ENCODE measurements at regions not wholly inside any gene's neighbourhood (a gene's known extent, or its start where the extent isn't known, plus 50 kb on each side); places are given as distances from the start of the nearest gene placed in this dataset.

DNA sequence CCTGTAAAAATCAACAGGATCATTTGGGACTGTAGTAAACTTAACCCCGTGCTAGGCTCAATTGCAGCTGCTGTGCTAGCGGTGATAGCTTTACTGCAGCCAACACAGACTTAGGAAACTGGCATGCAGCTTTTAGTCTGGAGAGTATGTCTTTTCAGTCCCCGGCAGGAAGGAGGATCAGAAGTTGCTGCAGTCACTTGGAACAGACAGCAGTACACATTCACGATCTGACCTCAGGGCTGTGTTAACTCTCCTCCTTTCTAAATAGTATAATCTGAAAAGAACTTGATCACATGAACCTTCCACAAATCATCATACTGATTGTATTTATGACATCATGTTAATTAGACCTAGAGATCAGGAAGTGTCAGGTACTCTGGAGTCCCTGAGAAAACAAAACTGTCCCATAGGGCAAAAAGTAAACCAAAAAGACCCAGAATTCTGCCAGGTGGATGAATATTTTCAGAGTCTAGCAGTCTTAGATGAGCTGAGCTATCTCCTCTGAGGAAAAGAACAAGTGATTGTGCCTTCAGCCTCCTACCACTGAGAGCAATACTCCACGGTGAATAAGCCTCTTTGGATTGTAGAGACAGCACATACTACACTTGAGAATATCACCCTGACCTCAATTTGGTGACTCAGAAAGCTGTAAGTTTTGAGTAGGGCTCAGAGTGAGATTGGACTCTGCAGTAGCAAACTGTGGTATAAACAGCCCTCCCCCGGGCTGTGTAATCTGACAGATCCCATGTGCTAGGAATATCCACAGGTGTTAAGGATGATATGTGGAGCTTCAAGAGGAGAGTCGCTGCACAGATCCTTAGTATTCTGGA is 181.0 kb upstream of the GPR12 start:
- peak; percentile 87 for DNase-seq (ENCODE audit: low read depth)

DNA sequence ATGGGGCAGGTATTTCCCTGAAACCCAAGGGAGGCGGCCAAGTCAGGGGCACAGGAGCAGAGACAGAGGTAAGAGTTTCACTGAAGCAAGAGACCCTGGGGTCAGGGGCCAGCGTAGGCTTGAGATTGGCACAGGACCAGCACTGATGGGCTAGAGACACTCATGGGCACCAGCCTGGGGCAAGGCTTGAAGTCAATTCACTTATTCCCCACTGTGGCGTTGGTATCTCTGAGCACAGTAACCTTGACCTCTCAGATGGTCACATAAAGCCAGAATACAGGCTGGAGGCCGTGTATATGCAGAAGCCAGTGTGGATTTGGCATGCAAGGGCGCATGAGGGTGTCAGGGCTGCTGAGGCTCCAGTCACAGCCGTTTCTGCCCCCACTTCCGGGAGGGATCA is 173.5 kb upstream of the GPR12 start:
- no peak for DNase-seq (ENCODE audit: low read depth)

GRCh38 chr13:26932465-26932864 is 171.9 kb upstream of the GPR12 start:
- DNase-seq (ENCODE audit: low read depth), result no peak

DNA sequence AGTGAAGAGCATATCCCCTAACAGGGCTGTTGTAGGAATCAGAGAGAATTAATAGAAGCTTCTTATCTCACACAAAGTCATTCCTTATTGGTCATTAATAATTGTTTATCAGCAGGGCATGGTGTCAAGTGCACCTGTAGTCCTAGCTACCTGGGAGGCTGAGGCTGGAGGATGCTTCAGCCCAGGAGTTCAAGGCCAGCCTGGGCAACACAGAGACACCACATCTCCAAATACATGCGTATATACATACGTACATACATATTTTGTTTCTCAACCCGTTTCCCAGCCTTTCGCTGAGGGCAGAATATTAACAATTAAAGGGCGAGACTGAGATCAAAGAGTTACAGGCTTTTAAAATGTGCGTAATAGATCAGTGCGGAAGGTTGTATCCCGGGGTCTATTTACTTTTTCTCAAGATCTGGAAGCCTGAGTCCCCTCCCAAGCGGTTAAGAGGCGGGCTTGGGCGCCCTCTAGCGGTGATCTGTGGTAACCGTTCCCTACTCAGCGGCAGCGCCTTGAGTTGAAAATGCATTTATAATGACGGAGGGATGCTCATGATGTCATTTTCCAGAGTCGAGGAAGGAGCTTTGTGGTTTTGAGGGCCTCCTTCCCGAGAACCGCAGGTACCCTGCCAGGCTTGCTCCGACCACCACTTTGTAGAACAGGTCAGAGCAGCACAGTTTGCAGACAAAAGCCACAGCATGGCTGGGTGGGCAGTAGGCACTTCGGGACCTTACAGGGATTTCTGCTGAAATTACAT is 169.6 kb upstream of the GPR12 start:
- DNase-seq (ENCODE audit: low read depth), result peak; percentile 57

DNA sequence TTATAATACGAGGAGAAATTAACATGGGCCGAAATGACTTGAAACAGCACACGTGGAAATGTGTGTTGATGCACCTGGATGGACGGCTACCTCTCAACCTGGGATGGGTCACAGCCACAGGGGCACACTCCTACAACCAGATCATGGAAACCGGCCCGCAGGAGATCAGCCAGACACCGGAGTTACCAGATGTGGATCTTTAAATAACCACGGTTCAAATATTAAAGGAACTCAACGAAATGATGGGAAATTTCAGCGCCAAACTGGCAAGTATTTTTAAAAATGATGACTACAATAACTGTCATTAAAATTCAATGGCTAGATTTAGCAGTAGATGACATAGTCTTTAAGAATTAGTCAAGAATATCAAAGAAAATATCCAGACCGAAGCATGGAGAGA is 166.9 kb upstream of the GPR12 start:
- no peak for DNase-seq (ENCODE audit: low read depth)

DNA sequence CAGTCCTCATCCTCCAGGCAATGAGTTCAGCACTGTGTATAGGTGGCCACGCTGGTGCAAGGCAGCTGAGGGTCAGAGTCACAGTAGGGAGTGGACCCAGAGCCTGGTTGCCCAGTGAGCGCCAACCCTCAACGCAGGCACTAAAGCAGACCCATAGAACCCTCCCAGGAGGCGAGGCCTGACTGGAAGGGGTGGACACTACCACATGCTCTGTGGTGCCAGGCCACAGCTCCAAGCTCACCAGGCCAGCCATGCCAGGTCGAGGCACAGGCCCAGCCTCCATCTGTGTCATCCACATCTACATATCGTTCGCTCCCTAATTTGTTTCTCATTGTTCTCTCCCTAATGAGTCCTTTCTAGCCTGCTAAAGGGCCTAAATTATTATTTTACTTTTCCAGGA is 165.8 kb upstream of the GPR12 start:
- no peak for DNase-seq (ENCODE audit: low read depth)

GRCh38 chr13:26923824-26924605 is 163.4 kb upstream of the GPR12 start:
- DNase-seq (ENCODE audit: low read depth), result peak; percentile 79

DNA sequence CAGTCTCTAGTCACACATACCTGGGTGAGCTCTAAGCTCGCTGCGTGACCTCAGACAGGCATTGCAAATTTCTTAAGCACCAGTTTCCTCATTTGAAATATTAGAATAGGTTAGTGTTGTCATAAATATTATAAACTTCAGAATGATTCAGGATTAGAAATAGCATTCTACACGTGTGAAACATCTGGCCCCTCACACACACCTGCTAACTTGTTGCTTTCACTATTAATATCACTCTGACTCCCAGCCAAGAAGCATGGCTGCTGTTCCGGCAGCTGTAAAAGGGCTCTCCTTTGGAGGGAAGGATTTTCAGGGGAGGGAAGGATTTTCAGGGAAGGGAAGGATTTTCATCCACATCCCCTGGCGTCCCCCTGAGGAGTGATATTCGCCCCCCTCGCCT is 161.3 kb upstream of the GPR12 start:
- DNase-seq (ENCODE audit: low read depth), result no peak

GRCh38 chr13:26920614-26921355 is 160.2 kb upstream of the GPR12 start:
- DNase-seq (ENCODE audit: low read depth), result no peak

DNA sequence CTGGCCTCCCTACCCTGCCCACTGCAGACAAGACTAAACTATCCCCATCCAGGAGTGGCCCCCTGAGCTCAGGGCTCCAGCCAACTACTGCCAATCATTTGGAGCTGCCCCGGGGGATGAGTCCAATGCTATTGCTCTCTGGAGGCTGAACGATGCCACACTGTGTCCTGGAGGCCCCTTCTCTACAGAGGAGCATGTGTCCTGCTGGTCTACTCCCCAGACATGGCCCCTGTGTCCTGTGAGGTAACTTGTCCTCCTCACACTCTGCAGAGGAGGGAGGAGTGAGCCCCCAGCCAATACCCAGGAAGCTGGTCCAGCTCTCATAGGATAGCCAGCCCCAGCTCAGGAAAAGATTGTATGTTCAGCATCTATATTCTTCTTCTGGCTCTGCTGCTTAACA is 159.1 kb upstream of the GPR12 start:
- no peak for DNase-seq (ENCODE audit: low read depth)

DNA sequence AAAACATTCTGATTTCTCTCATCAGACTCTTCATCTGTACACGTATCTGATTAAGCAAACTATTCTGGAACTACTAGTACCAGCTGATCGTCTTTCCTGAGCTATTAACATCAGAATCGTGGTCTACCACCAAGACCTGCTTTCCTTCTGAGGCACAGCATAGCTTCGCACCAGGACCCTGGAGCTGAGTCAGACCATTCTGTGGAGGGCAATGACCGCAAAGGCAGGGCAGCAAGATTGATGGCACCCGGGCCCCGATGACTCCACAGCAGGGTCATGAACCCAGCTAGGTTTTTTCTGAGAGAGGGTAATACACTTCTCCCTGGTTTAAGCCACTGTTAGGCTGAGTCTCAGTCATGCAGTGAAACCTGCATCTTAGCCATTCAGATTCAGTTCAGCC is 158.7 kb upstream of the GPR12 start:
- no peak for DNase-seq (ENCODE audit: low read depth)

- peak; percentile 9 for DNase-seq (ENCODE audit: low read depth)
Observed at GRCh38 chr13:26914624-26915023, 154.0 kb upstream of the GPR12 start.

DNA sequence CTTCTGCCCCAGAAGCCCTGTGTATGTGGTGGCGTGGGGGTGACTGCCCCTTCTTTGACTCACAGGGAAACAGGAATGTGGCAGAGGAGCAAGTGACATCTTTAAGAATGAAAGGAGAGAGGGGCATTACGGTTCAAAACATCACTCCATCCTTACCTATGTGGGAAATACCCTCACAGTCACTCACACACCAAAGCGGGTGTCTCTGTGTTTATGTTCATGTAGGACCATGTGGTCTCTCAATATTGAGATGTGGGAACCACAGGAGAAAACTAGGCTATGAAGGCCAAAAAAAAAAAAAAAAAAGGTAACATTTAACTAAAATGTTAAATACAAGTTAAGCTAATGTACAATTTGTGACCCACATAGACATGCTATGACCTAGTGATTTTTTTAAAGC is 153.6 kb upstream of the GPR12 start:
- DNase-seq (ENCODE audit: low read depth), result no peak

GRCh38 chr13:26910754-26911465 is 150.3 kb upstream of the GPR12 start:
- no peak for DNase-seq (ENCODE audit: low read depth)

DNA sequence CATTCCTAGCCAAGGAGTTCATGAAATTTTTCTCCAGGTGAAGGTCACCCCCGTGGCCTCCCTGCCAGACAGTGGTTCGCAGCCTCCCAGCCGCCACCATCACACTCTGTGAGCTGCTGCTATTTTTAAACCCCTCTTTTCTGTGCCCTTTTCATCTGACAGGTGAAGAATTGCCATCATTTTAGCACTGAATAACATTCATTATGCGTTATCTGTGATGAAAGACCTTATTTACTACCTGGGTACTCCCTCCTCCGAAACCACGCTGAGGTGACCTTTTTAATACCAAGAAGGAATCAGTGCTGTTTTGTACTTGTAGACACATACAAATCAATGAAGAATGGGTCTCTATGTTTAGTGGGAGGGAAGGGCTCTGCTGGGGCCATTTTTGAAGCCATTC is 148.9 kb upstream of the GPR12 start:
- DNase-seq (ENCODE audit: low read depth), result no peak

DNA sequence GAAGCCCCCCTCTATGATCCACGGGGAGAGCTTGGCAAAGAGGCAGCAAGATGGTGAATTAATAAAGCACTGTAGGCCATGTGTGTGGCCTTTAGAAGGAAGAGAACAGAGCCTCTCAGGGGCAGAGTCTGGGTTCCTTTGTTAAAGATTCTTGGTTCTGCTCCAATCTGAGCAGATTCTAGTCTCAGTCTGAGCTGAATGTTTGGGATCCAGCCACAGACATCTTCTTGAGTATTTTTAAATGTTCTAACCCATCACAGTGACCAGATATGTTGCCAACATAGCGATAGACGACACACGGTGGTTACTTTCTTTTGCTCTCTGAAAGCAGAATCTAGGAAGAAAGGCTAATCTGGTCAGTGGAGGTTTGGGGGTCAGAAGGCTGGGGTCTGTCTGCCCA is 147.5 kb upstream of the GPR12 start:
- no peak for DNase-seq (ENCODE audit: low read depth)

- DNase-seq (ENCODE audit: low read depth), result no peak
Observed at GRCh38 chr13:26899202-26899601, 138.6 kb upstream of the GPR12 start.

GRCh38 chr13:26897706-26898550 is 137.3 kb upstream of the GPR12 start:
- DNase-seq (ENCODE audit: low read depth), result no peak

DNA sequence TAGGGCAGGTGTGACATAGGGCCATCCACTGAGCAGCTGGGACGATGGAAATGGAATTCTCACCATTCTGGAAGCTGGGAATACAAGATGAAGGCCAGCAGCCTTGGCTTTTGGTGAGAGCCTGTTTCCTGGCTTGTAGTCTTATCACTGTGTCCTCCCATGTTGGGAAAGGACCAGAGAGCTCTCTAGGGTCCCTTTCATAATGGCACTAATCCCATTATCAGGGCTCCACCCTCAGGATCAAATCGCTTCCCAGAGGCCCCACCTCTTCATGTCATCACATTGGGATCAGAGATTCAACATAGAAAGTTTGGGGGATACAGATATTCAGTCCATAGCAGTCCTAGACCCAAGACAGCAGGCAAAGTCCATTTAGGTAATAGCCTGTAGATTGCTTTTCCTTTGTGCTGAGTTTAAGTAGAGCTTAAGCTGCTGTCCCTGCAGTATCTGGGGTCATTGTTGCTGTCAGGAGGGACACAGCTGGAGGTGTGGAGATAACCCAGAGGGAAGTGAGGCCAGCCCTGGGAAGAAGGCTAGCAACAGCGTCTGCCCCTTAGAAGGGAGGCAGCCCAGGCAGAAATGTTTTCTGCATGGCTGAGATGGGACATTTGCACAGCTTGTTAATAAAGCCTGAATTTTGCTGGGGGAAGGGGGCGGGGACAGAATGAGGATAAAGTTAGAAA is 136.5 kb upstream of the GPR12 start:
- DNase-seq (ENCODE audit: low read depth), result no peak

Measured in iris pigment epithelial cell (primary cell).